Stimulated activated CD4-positive, alpha-beta T cell treated with anti-CD3 and anti-CD28 coated beads, Interleukin-4, amount 100 ng/mL, for 4 hours (primary cell): ENCODE measurements at regions not wholly inside any gene's neighbourhood (a gene's known extent, or its start where the extent isn't known, plus 50 kb on each side); places are given as distances from the start of the nearest gene placed in this dataset.

Experiments used
- DNase-seq, 2 experiments: peaks; one replicate each; pipeline ENCODE4 v3.0.0-alpha.2; 2020

DNA sequence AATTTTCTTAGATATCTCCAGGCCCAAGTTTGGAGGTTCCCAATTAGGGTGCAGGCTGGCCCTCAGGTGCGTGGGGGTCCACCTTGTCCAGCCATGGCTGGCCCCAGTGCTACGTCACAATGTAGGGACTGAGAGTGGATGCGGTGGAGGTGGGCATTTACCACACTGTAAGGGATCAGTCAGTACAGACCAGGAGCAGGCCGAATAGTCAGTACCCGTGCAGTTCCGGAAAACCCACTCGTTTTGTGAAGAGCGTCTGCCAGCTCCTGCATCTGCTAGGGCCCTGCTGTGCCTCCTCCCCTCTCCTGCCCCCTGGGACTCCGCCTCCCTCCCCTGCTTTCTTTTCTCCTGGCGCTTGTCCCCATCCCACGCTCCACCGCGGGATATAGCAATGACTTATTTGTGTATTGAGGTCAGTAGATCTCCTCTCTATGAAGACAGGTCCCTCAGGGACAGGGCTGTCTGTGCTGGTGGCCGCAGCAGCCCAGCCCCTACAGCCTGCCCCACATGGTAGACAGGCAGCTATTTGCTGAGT, 50.4 kb upstream of the SEPTIN5 start:
- no peak for DNase-seq

GRCh38 chr22:19664406-19664805, 49.9 kb upstream of the SEPTIN5 start:
- no peak for DNase-seq
